ENCODE measurements at regions not wholly inside any gene's neighbourhood (a gene's known extent, or its start where the extent isn't known, plus 50 kb on each side); places are given as distances from the start of the nearest gene placed in this dataset.

- TF ChIP-seq CTCF (IDR thresholded peaks at IDR 0.05): no peak
- TF ChIP-seq POLR2A (IDR thresholded peaks at IDR 0.05): no peak
Observed at GRCh38 chr2:120418174-120418787, 72.3 kb downstream of the INHBB start.
